ENCODE measurements at regions not wholly inside any gene's neighbourhood (a gene's known extent, or its start where the extent isn't known, plus 50 kb on each side); places are given as distances from the start of the nearest gene placed in this dataset.

DNA sequence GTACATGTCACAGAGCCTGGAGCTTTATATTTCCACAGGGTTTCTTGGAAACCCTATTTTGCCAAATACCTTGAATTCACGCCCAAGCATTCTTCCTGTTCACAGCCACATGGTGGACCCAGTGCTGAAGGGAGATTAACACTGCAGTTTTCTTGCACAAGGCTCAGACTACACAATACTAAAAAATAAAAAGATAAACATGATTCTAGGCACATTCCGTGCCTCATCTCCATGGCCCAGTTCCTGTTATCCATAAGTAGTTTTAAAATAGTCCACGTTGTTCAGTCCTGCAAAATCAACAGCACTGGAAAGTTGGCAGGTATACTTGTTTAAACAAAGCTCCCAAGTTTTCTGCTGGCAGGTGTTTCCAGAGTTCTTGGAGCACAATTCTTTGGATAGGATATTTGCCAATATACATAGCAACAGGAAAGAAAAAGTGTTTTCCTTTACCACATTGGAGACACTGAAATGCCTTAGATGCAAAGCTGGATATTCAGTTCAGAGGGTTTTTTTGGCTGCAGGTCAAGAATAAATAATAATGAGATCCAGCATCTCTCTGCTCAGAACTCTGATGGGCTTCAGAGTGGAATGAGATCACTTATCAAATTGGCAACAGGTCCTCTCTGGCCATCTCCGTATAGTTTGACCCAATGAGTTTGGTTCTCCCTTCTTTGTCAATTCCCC, 88.1 kb upstream of the TGFBR2 start:
- Histone ChIP-seq H3K27me3 (ENCODE audit: insufficient read depth, low read length) (no peaks in the 10 kb centered on the region), H3K27ac (ENCODE audit: low read length) (no peak overlapping the region), H3K9me3 (ENCODE audit: insufficient read depth, low read depth, low read length) (no peaks in the 10 kb centered on the region), H3K36me3 (ENCODE audit: insufficient read depth, low read depth, low read length) (no peaks in the 10 kb centered on the region), H3K9ac (ENCODE audit: low read depth, low read length) (no peak overlapping the region), H3K4me1 (ENCODE audit: insufficient read depth, low read length) (no peaks in the 10 kb centered on the region; the same call in 1 of the 2 replicates), H3K4me3 (ENCODE audit: low read length) (no peak overlapping the region)

DNA sequence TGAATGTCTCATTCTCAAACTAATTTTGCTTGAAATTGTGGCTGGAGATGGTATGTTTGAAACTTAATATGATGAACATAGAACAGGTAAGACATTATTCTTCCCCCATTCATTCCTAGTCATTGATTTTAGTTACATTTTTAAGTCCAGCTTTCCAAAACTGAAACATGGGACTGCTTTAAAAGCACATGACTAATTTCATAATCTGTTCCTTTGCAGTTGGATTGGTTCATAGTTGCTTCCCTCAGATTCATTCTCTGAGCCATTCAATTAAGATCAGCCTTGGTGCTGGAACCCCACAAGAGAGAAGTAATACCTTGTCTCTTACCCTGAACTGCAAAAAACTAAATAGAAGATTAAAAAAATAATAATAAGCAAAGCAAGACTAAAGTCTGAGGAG, 87.5 kb upstream of the TGFBR2 start:
- no peak overlapping the region for H3K4me3 ChIP-seq (ENCODE audit: low read length)
- no peak overlapping the region for H3K9ac ChIP-seq (ENCODE audit: low read depth, low read length)
- no peak overlapping the region for H3K27ac ChIP-seq (ENCODE audit: low read length)
- H3K4me1 ChIP-seq (ENCODE audit: insufficient read depth, low read length): no peaks in the 10 kb centered on the region; the same call in 1 of the 2 replicates
- no peaks in the 10 kb centered on the region for H3K36me3 ChIP-seq (ENCODE audit: insufficient read depth, low read depth, low read length)
- no peaks in the 10 kb centered on the region for H3K27me3 ChIP-seq (ENCODE audit: insufficient read depth, low read length)
- H3K9me3 ChIP-seq (ENCODE audit: insufficient read depth, low read depth, low read length): no peaks in the 10 kb centered on the region

DNA sequence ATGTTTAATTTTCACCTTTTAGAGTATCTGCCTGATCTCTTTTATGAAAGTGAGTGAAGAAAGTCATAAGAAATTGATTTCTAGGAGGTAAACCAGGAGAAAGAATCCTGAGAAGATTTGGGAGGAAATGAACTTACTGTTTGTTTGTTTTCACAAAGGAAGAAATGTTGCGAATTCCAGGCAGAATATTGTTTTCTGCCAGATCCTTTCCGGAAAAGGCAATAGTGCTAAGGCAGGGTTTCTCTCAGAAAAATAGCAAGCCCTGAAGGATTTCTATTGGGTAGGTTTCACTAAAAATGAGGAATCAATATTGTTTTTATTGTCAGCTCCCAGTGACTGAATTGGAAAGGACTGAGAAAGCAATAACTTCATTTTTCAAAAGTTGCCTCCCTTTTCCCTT, 85.7 kb upstream of the TGFBR2 start:
- Histone ChIP-seq H3K9me3 (ENCODE audit: insufficient read depth, low read depth, low read length) (no peaks in the 10 kb centered on the region), H3K4me3 (ENCODE audit: low read length) (no peak overlapping the region), H3K27ac (ENCODE audit: low read length) (no peak overlapping the region), H3K36me3 (ENCODE audit: insufficient read depth, low read depth, low read length) (no peaks in the 10 kb centered on the region), H3K27me3 (ENCODE audit: insufficient read depth, low read length) (no peaks in the 10 kb centered on the region), H3K9ac (ENCODE audit: low read depth, low read length) (no peak overlapping the region), H3K4me1 (ENCODE audit: insufficient read depth, low read length) (no peaks in the 10 kb centered on the region)

DNA sequence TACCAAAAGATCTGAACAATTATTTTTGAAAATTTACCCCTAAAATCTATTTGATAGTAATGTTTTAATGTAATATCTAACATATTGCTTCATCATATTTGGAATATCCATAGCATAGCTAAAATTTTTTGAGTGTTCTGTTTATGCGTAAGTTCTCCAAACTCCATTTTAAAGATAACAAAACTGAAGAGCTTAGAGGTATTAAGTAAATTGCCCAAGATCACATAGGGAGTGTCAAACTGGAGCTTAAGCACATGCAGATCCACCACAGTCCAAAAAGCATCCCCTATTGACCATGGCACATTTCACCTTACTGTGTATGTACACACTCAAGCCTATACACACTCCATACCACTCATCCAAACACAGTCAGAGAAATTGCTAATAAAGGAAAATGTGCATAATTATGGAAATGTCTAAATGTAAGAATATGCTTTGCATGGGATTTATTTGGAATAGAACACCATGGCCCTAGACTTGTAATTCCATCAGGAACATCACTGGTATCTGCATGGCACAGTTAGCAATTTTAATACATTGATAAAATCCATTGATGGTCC, 85.2 kb upstream of the TGFBR2 start:
- no peaks in the 10 kb centered on the region for H3K9me3 ChIP-seq (ENCODE audit: insufficient read depth, low read depth, low read length)
- H3K9ac ChIP-seq (ENCODE audit: low read depth, low read length): no peak overlapping the region
- H3K27ac ChIP-seq (ENCODE audit: low read length): no peak overlapping the region
- H3K36me3 ChIP-seq (ENCODE audit: insufficient read depth, low read depth, low read length): no peaks in the 10 kb centered on the region
- no peaks in the 10 kb centered on the region for H3K27me3 ChIP-seq (ENCODE audit: insufficient read depth, low read length)
- H3K4me1 ChIP-seq (ENCODE audit: insufficient read depth, low read length): no peaks in the 10 kb centered on the region
- no peak overlapping the region for H3K4me3 ChIP-seq (ENCODE audit: low read length)

DNA sequence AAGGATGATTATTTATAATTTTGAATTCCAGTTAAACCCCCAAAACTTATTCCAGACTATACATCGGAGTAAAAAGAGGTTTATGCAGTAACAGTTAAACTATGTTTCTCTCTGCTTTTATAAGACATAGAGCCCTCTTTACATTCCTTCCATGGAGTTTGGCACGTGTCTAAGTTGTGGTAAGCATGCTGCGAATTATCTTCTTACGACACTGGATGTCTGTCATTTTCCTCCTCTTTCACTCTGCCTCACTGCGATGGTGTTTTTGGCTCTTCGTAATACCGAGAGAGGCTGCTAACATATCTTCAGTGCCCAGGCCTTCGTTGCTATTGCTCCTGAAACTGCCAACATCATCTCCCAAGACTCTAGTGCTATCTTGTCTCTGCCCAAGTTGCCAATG, 83.9 kb upstream of the TGFBR2 start:
- no peak overlapping the region for H3K27ac ChIP-seq (ENCODE audit: low read length)
- H3K4me1 ChIP-seq (ENCODE audit: insufficient read depth, low read length): no peaks in the 10 kb centered on the region
- no peaks in the 10 kb centered on the region for H3K36me3 ChIP-seq (ENCODE audit: insufficient read depth, low read depth, low read length)
- H3K27me3 ChIP-seq (ENCODE audit: insufficient read depth, low read length): no peaks in the 10 kb centered on the region
- H3K4me3 ChIP-seq (ENCODE audit: low read length): no peak overlapping the region
- no peaks in the 10 kb centered on the region for H3K9me3 ChIP-seq (ENCODE audit: insufficient read depth, low read depth, low read length)
- no peak overlapping the region for H3K9ac ChIP-seq (ENCODE audit: low read depth, low read length)

DNA sequence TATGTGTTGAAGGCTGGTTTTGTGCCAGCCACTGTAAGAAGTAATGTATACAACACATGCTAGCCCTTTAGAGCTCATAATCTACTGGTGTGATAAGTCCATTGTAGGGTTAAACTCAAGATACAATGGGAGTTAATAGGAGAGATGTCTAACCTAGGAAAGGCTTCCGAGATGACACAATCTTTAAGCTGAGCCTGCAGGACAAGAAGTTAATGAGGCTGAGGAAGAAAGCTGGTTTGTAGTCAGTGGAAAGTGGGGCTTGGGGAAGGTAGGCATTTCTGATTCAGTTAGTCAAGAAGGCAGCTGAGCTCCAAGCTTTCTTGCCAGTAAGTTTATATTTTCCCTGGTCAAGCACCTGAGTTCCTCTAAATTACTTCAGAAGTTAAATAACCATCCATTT, 83.0 kb upstream of the TGFBR2 start:
- Histone ChIP-seq H3K9ac (ENCODE audit: low read depth, low read length) (no peak overlapping the region), H3K27me3 (ENCODE audit: insufficient read depth, low read length) (no peaks in the 10 kb centered on the region), H3K4me3 (ENCODE audit: low read length) (no peak overlapping the region)

DNA sequence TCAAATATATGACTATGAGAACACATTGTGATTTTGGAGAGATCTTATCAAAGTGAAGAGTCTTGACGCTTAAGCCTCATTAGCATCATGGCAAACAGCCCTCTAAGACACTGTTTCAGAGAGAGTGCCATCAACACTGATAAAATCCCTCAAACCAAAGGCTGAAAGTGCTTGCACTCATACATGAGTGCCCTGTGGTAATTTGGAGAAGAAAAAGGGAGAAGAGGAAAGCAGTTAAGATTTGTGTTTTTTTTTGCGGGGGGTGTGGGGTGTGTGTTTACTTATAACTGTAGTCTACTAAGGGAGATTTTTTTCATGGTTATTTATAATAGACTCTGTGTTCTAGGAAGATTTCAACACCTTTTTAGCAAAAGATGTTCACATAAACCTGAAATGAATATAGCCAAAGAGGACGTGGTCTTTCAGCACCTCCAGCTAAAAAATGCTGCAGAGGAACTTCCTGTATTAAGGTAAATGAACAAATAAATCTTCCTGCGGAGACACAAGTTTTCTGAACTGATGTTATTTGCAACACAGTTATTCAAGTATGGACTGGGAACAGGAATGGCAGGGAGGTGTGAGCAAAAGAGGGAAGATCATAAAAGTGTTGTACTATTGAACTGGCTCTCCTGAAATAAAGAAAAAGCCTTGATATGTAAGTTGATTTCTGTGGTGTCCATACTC, 81.9 kb upstream of the TGFBR2 start:
- no peaks in the 10 kb centered on the region for H3K36me3 ChIP-seq (ENCODE audit: insufficient read depth, low read depth, low read length)
- no peak overlapping the region for H3K9ac ChIP-seq (ENCODE audit: low read depth, low read length)
- no peaks in the 10 kb centered on the region for H3K9me3 ChIP-seq (ENCODE audit: insufficient read depth, low read depth, low read length)
- no peaks in the 10 kb centered on the region for H3K27me3 ChIP-seq (ENCODE audit: insufficient read depth, low read length)
- no peak overlapping the region for H3K4me3 ChIP-seq (ENCODE audit: low read length)
- H3K27ac ChIP-seq (ENCODE audit: low read length): no peak overlapping the region
- no peaks in the 10 kb centered on the region for H3K4me1 ChIP-seq (ENCODE audit: insufficient read depth, low read length)

More for the DNA sequence above, 83.0 kb upstream of the TGFBR2 start:
- Histone ChIP-seq H3K27ac (ENCODE audit: low read length) (no peak overlapping the region), H3K36me3 (ENCODE audit: insufficient read depth, low read depth, low read length) (no peaks in the 10 kb centered on the region), H3K9me3 (ENCODE audit: insufficient read depth, low read depth, low read length) (no peaks in the 10 kb centered on the region), H3K4me1 (ENCODE audit: insufficient read depth, low read length) (no peaks in the 10 kb centered on the region)

DNA sequence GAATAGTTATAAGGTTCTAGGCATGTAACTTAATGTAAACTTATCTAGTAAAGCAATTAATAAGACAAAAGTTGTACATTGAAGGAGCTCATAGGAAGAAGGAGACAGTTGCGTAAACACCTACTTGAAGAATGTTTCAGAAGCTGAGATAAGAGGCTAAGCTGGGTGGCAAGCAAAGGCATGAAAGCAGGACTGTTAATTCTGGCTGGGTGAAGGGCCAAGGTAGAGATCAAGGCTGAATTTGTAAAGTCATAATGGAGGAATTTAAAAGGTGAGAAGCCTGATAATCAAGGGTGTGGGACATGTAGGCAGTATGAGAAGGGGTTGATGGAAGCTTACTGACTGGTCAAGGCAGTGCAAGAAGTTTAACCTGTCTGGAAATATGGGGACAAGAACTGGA, 80.4 kb upstream of the TGFBR2 start:
- Histone ChIP-seq H3K9ac (ENCODE audit: low read depth, low read length) (no peak overlapping the region), H3K9me3 (ENCODE audit: insufficient read depth, low read depth, low read length) (no peaks in the 10 kb centered on the region), H3K36me3 (ENCODE audit: insufficient read depth, low read depth, low read length) (no peaks in the 10 kb centered on the region), H3K4me1 (ENCODE audit: insufficient read depth, low read length) (no peaks in the 10 kb centered on the region), H3K27ac (ENCODE audit: low read length) (no peak overlapping the region), H3K4me3 (ENCODE audit: low read length) (no peak overlapping the region), H3K27me3 (ENCODE audit: insufficient read depth, low read length) (no peaks in the 10 kb centered on the region)

DNA sequence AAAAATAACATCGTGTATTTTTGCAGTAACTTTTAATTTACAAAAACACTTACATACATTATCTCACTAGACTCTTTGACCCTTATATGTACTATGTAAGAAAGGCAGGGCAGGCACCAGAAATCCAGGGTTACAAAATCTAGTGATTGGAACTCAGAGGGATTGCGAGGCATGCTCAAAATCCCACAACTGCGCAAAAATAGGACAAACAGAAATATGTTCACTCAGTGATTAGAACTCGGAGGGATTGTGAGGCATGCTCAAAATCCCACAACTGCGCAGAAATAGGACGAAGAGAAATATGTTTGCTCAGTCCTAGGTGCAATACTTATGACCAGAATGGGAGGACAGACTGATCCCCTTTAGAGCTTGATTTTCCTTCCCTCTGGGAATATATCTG, 79.2 kb upstream of the TGFBR2 start:
- Histone ChIP-seq H3K36me3 (ENCODE audit: insufficient read depth, low read depth, low read length) (no peaks in the 10 kb centered on the region), H3K4me3 (ENCODE audit: low read length) (no peak overlapping the region), H3K27ac (ENCODE audit: low read length) (no peak overlapping the region), H3K9ac (ENCODE audit: low read depth, low read length) (no peak overlapping the region), H3K27me3 (ENCODE audit: insufficient read depth, low read length) (no peaks in the 10 kb centered on the region), H3K4me1 (ENCODE audit: insufficient read depth, low read length) (no peaks in the 10 kb centered on the region), H3K9me3 (ENCODE audit: insufficient read depth, low read depth, low read length) (no peaks in the 10 kb centered on the region)

DNA sequence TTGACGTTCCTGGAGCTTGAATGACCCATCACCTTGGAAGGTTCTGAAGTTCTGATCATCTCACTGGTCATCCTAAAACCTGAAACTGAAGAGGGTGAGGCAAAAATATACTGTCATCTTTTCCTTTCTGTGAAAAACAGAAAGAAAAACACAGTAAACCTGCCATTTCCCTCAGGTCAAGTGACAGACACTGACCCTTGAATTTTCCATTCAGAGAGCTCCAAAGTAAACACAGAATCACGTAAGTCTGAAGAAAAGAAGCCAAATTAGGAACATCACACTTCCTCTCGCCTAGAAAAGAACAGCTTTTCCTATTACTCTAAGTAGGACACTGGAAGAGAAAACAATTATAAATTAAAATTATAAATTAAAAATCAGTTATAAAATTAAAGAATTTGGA, 78.7 kb upstream of the TGFBR2 start:
- Histone ChIP-seq H3K9ac (ENCODE audit: low read depth, low read length) (no peak overlapping the region), H3K27me3 (ENCODE audit: insufficient read depth, low read length) (no peaks in the 10 kb centered on the region), H3K4me3 (ENCODE audit: low read length) (no peak overlapping the region), H3K36me3 (ENCODE audit: insufficient read depth, low read depth, low read length) (no peaks in the 10 kb centered on the region), H3K27ac (ENCODE audit: low read length) (no peak overlapping the region), H3K9me3 (ENCODE audit: insufficient read depth, low read depth, low read length) (no peaks in the 10 kb centered on the region), H3K4me1 (ENCODE audit: insufficient read depth, low read length) (no peaks in the 10 kb centered on the region)

DNA sequence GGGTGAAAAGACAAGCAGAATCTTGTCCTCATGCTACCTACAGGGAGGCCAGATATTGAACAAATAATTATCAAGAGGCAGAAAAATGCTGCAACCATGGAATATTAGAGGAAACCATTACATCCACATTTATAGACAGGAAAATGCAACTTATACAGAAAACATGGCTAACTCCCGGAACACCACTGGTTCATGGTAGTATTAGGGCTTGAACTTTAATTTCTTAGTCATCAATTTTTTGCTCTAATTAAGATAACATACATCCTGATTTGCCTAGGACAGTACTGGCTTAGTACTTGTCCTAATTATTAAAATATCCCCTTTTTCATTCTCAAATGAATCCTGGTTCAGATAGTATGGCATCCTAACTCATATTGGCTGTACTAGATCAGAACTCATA, 76.3 kb upstream of the TGFBR2 start:
- H3K9me3 ChIP-seq (ENCODE audit: insufficient read depth, low read depth, low read length): no peaks in the 10 kb centered on the region

DNA sequence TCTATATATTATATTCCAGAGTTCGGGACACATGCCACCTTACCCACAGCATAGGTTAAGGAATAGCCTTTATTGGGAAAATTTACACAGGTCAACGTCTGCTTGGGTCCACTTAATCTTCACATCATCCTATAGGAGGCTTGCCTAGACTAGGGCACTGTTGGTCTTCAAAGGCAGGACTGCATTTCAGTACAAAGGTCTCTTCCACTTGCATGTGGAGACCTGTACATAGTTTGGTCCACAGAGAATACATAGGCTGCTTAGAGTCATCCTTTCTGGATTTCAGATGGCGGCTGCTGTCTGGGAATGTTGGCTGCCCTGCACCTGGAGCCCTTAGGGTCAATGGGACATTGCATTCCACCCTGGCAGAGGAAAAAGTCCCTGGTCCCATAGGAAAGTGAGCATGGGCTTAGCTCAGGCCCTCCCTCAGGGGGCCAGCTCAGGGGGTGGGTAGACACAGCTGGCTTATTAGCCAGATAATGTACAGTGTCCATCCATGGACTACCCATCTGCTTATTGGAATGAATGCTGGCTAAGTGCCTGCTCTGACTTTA, 75.3 kb upstream of the TGFBR2 start:
- H3K27ac ChIP-seq (ENCODE audit: low read length): no peak overlapping the region
- no peaks in the 10 kb centered on the region for H3K27me3 ChIP-seq (ENCODE audit: insufficient read depth, low read length)
- no peaks in the 10 kb centered on the region for H3K9me3 ChIP-seq (ENCODE audit: insufficient read depth, low read depth, low read length)
- no peaks in the 10 kb centered on the region for H3K4me1 ChIP-seq (ENCODE audit: insufficient read depth, low read length)
- no peak overlapping the region for H3K9ac ChIP-seq (ENCODE audit: low read depth, low read length)
- no peak overlapping the region for H3K4me3 ChIP-seq (ENCODE audit: low read length)
- no peaks in the 10 kb centered on the region for H3K36me3 ChIP-seq (ENCODE audit: insufficient read depth, low read depth, low read length)

More for the DNA sequence above, 76.3 kb upstream of the TGFBR2 start:
- Histone ChIP-seq H3K27me3 (ENCODE audit: insufficient read depth, low read length) (no peaks in the 10 kb centered on the region), H3K36me3 (ENCODE audit: insufficient read depth, low read depth, low read length) (no peaks in the 10 kb centered on the region), H3K9ac (ENCODE audit: low read depth, low read length) (no peak overlapping the region), H3K27ac (ENCODE audit: low read length) (no peak overlapping the region), H3K4me3 (ENCODE audit: low read length) (no peak overlapping the region), H3K4me1 (ENCODE audit: insufficient read depth, low read length) (no peaks in the 10 kb centered on the region)
